Activated CD8-positive, alpha-beta memory T cell treated with anti-CD3 and anti-CD28 coated beads, Interleukin-2, amount 50 U/mL, for 48 hours (primary cell): ENCODE measurements at regions not wholly inside any gene's neighbourhood (a gene's known extent, or its start where the extent isn't known, plus 50 kb on each side); places are given as distances from the start of the nearest gene placed in this dataset.
A peak's percentile ranks its signal among the peaks of the same experiment; 100 is the strongest.
"Not testable (repeated sequence)": the region's sequence is repeated elsewhere in the genome, so short reads cannot be mapped to it uniquely, and the experiment has no call there.

Source experiments
- DNase-seq: peaks from one replicate; pipeline ENCODE4 v3.0.0-alpha.2; 2020

DNA sequence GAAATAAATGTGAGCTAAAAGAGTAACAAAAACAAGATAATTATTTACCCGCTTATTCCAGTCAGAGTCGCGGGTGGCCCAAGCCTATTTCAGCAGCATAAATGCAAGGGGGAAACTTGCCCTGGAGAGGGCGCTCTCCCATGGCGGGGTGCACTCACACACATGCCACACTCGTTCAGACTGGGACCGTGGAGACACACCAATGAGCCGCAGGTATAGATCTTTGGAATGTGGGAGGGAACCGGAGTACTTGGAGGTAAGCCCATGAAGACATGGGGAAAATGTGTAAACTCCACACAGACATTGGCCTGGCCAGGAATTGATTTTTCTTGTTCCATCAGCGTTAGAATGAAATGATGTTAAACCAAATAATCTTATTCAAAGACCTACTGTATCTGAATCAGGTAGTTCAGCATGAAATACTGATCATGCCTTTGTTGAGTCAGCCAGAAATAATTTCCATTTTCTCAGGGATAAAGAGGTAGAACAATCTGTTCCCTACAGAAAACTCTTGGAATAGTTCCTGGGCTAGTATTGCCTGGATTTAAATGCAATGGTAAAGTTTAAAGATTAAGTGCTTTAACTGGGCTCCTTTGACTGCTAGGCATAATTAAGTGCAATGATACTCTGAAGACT is 191.5 kb downstream of the MCHR2 start:
- no peak for DNase-seq

DNA sequence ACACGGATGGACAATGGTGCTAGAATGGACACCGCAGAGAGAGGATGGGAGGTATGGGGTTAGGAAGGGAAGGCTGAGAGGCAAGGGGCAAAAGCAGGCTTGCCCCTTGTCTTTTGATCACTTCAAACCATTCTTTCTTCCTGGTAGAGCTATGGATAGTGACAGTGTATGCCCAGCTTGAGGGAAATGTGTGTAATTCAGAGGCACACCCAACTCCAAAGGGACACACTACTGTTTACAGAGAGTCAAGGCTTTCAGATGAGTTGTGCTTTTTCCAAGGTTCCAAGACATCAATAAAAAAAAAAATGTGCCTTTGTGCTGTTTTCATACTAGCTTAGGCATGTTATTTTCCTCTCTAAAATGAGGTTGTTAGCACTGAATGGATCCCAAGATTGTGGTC is 185.0 kb downstream of the MCHR2 start:
- DNase-seq, result no peak

DNA sequence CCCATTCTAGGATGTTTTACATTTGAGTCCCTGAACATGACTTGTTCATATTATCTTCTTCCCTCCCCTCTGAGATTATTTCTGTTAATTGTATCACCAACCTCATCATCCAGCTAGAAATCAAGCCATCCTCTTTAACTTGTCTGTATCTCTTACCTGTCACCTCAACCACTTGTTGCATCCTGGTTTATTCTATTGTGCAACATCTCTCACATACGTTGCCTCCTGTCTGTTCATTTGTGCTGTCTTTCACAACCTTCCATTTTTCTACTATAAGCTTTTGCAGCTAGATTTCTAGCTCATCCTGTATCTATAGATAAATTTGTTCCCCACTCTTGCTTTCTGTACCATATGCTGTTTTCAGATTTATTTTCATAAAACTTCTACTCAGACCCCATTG is 183.7 kb downstream of the MCHR2 start:
- DNase-seq, result no peak

DNA sequence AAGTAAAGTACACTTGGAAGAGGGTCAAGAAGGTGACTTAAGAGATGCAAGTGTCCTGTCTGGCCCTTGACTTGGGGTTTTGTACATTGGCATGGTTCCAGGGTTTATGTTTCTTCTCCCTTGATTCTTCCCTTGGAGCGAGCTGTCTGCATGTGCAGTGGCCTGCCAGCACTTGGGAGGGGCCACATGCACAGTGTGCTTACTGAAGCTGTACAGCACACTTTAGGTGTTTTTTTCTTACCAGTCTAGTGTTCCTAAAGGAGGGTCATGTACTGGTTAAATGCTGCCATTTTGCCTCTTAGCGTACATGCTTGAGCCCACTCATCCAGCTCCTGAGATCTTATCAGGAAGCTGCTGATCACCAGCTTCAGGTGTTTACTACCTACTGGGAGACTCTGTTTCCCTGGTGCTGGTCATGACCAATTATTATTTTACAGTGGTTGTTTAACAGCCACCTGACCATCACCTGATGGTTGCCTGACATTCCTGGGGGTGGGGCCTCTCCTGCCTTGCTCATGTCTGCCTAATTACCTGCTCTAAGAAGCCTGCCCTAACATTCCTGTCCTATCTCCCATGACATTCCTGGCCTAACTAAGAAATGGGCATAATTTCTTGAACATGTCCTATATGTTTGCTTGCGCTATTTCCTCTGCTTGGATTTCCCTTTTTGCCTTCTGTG is 182.9 kb downstream of the MCHR2 start:
- no peak for DNase-seq

DNA sequence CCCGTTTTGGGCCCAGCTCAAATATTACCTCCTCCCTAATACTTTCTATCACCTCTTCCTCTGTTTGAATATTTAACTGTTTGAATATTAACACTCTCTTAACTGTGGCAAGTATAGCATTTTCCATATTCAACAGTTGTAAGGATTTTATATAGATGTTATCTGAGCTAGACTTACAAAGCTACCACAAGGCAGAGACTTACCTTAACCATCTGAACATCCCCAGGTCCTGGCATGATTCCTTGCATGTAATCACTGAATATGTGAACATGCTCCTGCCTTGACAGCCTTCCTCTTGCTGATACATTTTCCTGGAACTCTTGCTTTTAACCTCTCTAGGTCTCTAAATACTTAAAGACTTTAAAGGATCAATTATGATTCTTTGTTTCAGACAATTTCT is 182.4 kb downstream of the MCHR2 start:
- no peak for DNase-seq

DNA sequence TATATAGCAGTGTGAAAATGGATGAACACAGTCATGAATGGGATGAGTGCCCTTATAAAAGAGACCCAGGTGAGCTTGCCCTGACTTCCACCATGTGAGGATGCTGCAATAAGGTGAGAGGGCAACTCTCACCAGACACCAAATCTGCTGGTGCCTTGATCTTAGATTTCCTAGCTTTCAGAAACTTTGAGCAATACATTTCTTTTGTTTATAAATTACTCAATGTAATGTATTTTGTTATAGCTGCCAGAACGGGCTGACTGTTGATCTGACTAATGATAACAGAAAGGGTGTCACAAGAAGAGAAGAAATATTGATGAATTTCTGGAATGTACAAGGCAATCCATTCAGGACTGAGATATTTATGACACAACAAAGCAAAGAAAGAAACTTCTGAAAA is 180.5 kb downstream of the MCHR2 start:
- DNase-seq, result no peak

DNA sequence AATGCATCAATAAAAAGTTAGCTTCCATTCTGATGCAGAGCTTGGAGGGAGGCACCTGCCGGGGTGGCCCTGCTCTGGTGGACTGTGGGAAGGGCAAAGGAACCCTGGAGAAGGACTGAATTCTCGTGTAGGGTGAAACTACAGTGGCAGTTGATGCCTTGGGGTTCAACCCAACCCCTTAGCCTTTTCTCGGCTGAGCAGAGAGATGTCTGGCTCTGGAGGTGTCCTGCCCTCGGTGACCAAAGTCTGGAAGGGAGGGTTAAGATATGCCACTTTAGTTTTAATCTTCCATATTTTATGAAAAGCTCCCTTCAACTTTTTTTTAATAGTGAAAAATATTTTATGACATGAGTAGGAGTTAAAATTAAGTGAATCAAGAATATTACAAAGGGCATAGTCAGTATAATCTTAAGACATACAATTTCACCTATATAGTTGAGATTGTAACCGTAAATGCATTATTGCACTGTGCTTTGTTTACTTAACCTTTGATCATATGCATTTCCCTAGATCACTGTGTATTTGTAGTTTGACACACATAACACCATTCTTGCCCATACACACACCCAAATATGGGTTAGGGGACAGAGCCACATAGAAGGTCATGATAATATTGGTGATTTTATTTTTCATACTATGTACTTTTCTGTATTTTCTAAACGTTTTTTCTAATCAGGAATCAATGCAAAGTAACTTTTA is 179.6 kb downstream of the MCHR2 start:
- DNase-seq, result no peak

DNA sequence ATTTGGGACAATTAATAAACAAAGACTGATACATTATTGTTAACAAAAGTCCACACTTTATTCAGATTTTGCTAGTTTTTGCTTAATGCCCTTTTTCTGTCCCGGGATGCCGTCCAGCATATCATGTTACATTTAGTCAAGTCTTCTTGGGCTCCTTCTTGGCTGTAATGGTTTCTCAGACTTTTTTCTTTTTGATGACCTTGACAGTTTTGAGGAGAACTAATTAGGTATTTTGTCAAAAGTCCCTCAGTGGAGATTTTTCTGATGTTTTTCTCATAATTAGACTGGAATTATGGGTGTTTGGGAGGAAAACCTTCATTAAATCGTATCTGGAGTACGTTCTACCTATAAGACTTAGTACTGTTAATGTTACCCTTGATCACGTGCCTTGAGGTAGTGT is 177.2 kb downstream of the MCHR2 start:
- no peak for DNase-seq

DNA sequence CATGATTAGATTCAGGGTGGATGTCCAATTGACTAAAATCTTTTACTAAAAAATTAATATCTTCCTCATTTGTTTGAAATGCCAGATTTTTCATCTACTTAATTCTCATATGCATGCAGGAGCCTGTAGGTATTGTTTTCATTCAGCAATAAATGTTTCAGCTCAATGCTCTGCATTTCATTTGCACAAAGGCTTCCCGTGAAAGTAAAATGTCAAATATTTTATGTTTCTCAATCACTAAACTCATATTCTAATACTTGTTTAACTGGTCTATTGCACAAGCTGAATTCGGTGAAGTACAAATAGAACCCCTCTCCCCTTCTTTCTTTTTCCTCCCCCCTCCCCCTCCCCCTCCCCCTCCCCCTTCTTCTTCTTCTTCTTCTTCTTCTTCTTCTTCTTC is 175.9 kb downstream of the MCHR2 start:
- DNase-seq, result no peak

DNA sequence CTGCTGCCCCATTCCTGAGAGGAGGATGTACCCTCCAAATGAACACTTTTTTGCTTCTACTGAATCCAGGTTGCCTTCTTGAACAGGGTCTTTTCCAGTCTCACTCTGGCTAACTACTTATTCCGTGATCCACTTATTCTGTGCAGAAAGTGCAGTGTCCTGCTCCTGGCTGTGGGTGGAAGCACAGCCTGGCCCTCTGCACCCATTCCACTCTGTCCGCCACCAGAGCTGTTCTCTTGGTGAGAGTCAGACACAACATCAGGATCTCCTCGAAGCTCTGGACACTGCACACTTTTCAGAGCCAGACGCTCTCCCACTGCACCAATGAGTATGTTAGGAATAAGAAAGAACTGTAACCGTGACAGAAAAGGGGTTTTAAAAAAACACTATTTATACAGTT is 174.2 kb downstream of the MCHR2 start:
- no peak for DNase-seq

DNA sequence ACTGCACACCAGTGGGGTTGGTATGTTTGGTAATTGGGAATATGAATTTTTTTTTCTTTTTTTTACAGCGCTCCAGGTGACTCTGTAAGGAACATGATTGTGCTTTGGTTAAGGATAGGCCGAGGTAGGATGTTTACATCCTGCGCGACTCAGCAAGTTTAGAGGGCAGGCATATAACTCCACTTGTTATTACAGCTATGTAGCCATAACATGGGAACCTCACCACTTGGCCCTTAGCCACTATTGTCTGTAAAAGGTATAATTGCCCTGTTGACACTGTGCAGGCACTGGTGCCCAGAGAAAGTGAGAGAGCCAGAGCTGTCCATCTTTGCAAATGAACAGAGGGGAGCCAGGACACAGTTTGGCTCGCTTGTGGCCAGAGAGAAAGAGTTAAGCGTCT is 172.9 kb downstream of the MCHR2 start:
- no peak for DNase-seq

DNA sequence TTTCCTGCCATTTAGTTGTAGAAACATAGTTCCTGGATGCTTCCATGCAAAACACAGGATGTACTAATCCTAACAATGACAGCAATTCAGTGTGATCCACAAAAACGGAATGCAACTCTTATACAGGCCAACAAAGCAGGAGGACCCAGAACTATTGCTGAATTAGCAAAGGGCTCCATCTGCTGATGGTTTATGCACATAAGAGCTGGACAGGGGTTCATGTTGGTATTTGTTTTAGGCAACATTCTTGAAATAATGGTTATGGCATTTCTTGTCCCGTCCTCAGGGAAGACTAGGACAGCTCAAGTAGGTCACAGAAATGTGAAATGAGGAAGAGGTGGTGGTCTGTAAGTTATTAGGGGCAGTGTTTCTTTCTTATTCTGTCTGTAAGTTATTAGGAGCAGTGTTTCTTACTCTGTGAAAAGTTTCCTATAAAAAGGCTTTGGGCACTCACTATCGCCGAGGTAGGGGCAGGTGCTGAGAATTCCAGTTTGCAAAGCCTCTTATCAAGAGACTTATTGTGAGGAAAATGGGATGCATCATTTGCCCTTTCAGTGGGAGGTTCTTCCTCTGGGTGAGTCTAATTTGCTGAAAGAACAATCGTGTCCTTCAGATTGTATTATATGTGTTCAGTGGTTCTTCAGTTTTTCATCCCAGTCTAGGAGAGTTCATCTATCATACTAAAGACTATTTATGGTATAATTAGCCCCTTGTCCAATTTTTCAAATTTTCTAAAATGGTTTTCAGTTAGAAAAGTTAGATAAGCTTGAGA is 171.1 kb downstream of the MCHR2 start:
- no peak for DNase-seq

DNA sequence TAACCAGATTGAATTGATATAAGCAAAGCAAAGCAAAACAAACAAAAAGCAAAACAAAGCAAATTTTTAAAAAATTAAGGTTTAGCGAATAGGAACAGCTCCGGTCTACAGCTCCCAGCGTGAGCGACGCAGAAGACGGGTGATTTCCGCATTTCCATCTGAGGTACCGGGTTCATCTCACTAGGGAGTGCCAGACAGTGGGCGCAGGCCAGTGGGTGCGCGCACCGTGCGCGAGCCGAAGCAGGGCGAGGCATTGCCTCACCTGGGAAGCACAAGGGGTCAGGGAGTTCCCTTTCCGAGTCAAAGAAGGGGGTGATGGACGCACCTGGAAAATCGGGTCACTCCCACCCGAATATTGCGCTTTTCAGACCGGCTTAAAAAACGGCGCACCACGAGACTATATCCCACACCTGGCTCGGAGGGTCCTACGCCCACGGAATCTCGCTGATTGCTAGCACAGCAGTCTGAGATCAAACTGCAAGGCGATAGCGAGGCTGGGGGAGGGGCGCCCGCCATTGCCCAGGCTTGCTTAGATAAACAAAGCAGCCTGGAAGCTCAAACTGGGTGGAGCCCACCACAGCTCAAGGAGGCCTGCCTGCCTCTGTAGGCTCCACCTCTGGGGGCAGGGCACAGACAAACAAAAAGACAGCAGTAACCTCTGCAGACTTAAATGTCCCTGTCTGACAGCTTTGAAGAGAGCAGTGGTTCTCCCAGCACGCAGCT is 170.3 kb downstream of the MCHR2 start:
- DNase-seq, result not testable (repeated sequence)

DNA sequence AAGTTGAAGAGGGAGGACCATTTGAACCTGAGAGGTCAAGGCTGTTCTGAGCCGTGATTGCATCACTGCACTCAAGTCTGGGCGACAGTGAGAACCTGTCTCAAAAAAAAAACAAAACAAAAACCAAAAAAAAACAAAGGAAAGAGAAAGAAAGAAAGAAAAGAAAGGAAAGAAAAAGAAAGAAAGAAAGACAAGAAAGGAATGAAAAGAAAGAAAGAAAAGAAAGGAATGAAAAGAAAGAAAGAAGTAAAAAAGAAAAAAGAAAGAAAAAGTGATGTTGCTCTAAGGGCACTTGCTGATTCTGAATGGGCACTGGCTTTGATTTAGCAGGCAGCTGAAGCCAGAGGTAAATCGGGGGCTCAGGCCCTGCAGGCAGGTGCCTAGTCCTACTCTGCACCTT is 161.0 kb downstream of the MCHR2 start:
- no peak for DNase-seq

DNA sequence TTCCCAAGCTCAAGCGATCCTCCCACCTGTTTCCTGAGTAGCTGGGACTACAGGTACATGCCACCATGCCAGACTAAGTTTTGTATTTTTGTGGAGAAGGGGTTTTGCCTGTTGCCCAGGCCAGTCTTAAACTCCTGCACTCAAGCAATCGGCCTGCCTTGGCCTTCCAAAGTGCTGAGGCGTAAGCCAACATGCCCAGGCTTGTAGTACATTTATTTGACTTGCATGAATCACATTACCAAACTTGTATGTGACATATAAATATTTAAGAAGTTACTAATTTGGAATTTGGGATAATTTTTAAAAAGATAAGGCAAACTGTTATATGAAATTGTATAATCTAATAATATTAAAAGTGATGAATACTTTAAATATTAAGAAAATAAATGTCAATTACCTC is 157.6 kb downstream of the MCHR2 start:
- DNase-seq, result no peak

DNA sequence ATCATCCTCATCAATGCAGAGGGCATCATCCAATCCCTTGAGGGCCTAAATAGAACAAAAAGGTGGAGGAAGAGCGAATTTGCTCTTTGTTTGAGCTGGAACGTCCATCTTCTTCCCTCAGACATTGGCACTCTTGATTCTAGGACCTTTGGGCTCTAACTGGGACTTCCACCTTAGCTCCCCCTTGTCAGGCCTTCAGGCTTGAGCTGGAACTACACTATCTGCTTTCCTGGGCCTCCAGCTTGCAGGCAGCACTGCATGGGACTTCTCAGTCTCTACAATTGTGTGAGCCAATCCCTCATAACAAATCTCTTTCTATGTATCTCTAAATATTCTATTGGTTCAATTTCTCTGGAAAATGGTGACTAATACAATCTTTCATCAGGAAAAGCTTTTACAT is 155.4 kb downstream of the MCHR2 start:
- DNase-seq, result no peak

DNA sequence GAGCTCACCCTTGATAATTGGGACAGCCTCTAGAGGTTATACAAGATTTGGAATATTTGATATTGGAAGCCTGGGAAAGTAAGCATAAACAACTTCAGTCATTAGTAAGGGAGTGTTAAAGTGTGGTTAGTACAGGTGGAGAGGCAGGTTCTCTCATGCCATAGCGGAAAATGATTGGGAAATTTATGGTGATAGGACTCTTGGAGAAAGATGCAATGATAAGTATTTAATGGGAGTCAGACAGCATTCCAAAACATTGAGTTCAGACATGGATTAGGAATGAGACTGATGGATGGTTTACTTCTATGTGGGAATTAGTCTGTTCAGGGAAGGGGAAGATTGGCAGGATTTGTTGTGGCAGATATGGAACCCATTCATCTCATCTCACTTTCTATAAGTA is 152.7 kb downstream of the MCHR2 start:
- no peak for DNase-seq

DNA sequence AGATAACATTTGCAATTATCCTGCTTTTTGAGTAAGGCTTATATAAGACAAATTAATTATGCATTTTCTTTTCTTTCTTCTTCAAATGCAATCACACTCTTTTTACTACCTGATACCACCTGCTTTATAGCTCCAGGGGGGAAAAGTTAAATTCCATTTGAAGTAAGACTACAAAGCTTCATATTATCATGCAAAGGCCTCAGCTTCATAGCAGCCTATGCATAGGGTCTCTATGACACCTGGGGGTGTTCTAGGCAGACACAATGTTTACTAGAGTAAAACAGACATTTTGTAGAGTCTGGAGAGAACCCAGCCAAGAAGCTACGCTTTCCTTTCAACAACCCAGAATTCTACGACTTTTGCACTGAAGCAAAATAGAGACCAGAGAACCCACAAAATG is 148.0 kb downstream of the MCHR2 start:
- no peak for DNase-seq

DNA sequence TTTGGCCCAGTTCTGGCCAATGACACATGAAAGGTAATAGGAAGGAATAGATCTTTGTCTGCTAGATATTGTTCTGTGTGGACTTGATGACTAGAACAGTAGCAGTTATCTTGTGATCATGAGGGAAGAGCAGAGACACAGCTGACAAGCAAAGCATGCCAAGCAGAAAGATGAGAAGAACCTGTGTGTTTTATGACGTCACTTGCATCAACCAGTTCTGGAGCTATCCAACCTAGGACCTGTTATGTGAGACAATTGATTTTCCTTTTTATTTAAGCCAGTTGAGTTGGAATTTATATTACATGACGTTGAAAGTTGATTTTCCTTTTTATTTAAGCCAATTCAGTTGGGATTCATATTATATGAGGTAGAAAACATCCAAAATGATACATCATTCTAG is 143.2 kb downstream of the MCHR2 start:
- DNase-seq, result no peak

DNA sequence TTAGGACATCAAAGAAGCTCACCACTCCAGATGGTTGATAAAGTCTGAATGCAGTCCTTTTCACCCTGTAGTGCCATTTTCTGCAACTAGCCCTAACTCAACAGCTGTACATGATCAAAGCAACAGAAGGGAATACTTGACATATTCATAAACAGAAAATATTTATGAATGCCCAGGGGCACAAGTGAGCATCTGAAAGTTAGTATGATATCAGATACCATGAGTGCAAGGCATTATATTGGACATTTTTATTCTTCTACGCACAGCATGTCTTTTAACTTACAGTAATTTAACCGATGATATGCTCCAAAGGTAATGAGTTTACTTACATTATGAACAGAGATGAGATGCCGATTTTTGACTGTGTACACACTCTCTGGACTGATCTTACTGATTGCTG is 142.0 kb downstream of the MCHR2 start:
- DNase-seq, result no peak

DNA sequence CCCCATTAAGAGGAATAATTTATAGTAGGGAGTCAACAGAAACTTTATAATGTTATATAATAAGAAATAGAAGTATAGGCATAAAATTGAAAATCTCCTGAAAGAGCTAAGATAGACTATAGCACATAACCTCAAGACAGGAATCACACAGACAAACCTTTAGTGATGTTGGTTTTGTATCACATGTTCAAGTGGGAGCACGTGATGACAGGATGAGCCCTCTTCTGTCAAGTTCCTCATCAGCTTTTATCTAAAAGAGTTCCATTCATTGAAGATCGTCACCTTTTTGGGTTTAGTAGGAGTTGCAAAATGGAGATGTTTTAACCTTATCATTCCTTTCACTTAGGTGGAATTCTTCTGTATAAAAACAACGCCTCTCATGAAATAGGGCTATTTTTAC is 127.0 kb downstream of the MCHR2 start:
- DNase-seq, result no peak

DNA sequence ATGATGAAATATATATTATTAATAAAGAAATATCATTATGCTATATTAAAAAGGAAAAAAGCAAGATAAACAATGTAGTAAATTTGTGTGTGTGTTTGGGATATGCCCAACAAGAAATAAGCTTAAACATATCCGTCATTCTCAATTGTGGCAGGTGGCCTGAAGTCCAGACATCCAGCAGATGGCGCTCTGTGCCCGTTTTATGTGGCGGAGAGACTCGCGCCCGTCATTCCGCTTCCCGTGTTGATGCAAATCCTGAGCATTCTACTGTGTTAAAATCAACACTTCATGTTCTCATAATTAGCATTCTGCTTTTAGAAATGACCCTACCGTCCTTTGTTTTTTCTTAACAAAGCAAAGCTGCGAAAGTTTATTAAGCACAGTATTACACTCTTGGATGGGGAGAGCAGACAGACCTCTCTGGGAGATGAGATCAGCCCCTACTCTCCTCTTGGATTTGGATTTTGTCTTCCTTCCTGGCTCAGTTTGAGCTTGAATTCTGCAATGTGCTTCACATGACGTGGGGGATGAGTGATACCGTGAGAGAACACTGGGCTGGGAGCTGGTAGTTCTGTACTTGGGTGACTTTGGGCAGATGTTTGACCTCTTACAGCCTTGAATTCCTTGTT is 125.8 kb downstream of the MCHR2 start:
- DNase-seq, result peak; percentile 90
